ENCODE measurements at regions not wholly inside any gene's neighbourhood (a gene's known extent, or its start where the extent isn't known, plus 50 kb on each side); places are given as distances from the start of the nearest gene placed in this dataset.
"Not testable (repeated sequence)": the region's sequence is repeated elsewhere in the genome, so short reads cannot be mapped to it uniquely, and the experiment has no call there.

GRCh38 chr13:50171590-50172282 is 156.5 kb downstream of the KCNRG start:
- H3K4me3 ChIP-seq (ENCODE audit: low read depth, low read length) = no peak overlapping the region
- no peak for DNase-seq (ENCODE audit: low read depth)
- TF ChIP-seq, protein P1, sequence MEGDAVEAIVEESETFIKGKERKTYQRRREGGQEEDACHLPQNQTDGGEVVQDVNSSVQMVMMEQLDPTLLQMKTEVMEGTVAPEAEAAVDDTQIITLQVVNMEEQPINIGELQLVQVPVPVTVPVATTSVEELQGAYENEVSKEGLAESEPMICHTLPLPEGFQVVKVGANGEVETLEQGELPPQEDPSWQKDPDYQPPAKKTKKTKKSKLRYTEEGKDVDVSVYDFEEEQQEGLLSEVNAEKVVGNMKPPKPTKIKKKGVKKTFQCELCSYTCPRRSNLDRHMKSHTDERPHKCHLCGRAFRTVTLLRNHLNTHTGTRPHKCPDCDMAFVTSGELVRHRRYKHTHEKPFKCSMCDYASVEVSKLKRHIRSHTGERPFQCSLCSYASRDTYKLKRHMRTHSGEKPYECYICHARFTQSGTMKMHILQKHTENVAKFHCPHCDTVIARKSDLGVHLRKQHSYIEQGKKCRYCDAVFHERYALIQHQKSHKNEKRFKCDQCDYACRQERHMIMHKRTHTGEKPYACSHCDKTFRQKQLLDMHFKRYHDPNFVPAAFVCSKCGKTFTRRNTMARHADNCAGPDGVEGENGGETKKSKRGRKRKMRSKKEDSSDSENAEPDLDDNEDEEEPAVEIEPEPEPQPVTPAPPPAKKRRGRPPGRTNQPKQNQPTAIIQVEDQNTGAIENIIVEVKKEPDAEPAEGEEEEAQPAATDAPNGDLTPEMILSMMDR (IDR thresholded peaks at IDR 0.05; ENCODE audit: low read depth, low read length, missing control alignments) = no peak

DNA sequence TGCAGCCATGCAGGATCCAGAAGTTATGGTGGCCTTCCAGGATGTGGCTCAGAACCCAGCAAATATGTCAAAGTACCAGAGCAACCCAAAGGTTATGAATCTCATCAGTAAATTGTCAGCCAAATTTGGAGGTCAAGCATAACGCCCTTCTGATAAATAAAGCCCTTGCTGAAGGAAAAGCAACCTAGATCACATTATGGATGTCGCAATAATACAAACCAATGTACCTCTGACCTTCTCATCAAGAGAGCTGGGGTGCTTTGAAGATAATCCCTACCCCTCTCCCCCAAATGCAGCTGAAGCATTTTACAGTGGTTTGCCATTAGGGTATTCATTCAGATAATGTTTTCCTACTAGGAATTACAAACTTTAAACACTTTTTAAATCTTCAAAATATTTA is 157.8 kb downstream of the KCNRG start:
- H3K4me3 ChIP-seq (ENCODE audit: low read depth, low read length); DNase-seq (ENCODE audit: low read depth): not testable (repeated sequence)

DNA sequence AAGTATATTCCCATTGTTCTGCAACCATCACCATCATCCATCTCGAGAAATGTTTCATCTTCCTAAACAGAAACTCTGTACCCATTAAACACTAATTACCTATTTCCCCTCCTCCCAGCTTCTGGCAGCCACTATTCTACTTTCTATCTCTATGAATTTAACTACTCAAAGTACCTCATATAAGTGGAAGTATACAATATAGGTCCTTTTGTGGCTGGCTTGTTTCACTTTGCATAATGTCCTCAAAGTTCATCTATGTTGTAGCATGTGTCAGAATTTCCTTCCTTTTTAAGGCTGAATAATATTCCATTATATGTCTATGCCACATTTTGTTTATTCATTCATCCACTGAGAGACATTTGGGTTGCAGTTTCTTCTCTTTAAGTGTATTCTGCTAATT is 159.4 kb downstream of the KCNRG start:
- no peak overlapping the region for H3K4me3 ChIP-seq (ENCODE audit: low read depth, low read length)
- TF ChIP-seq, protein P1 (IDR thresholded peaks at IDR 0.05; ENCODE audit: low read depth, low read length, missing control alignments) = no peak

DNA sequence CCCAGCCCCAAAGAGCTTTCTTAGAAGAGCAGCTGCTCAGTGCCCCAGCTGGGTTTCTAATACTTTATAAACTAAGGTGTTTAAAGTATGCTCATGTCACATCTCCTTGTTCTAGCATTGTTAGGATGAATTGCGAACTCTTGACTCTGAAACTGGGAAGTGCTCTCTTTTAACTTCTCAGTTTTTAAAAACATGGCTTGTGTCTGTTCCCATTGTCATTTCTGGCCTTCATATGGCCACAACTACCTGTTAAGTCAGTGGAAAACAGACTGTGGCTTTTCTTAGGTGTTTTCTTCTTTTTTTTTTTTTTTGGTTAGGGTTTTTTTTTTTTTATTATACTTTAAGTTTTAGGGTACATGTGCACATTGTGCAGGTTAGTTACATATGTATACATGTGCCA is 164.7 kb downstream of the KCNRG start:
- TF ChIP-seq, protein P1 (IDR thresholded peaks at IDR 0.05; ENCODE audit: low read depth, low read length, missing control alignments) = no peak

More for the DNA sequence above, 159.4 kb downstream of the KCNRG start:
- DNase-seq (ENCODE audit: low read depth) = no peak

GRCh38 chr13:50185769-50186763 is 170.8 kb downstream of the KCNRG start:
- H3K4me3 ChIP-seq (ENCODE audit: low read depth, low read length); DNase-seq (ENCODE audit: low read depth): not testable (repeated sequence)

More for the DNA sequence above, 164.7 kb downstream of the KCNRG start:
- DNase-seq (ENCODE audit: low read depth) = no peak
- no peak overlapping the region for H3K4me3 ChIP-seq (ENCODE audit: low read depth, low read length)

DNA sequence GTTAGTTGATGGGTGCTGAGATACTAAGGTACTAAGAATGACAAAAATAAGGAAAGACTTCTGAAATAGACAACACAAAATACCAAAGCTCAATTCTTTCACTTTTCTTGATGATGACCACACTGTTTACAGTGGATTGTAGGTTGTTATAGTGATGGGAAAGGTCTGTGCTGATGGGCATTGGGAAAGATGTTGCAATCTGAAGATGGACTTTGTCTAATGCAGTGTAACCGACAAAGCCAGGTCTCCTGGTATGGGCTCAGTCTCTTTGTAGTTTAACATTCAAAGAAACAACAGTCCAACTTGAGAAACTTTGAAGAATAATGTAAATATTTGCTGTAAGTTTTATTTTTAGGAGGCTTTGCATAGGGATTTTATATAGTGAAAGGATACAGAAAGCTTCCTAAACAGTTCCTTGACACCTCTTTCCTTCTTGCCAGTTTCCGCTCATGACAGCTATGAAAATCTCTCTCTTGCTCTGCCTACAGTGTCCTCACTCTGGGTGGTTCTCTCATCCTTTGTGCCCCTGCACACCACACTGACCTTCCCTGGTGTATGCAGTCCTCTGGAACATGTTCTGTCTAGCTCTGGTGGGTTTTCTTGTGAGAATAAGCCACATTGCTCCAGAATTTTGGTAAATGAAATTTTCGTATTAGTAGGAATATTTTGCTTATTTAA is 172.2 kb downstream of the KCNRG start:
- TF ChIP-seq, protein P1 (IDR thresholded peaks at IDR 0.05; ENCODE audit: low read depth, low read length, missing control alignments) = no peak
- no peak overlapping the region for H3K4me3 ChIP-seq (ENCODE audit: low read depth, low read length)
- DNase-seq (ENCODE audit: low read depth) = no peak

DNA sequence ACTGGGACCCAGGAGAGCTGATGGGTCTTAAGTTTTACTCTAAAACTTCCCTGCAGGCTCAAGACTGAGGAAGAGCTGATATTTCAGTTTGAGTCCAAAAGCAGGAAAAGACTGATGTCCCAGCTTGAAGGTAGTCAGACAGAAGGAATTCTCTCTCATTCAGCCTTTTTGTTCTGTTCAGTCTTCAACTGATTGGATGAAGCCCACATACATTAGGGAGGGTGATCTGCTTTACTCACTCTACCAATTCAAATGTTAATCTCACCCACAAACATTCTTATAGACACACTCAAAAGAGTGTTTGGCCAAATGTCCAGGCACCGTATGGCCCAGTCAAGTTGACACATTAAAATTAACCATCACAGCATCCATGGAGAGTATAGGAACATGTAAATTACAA is 173.5 kb downstream of the KCNRG start:
- TF ChIP-seq, protein P1 (IDR thresholded peaks at IDR 0.05; ENCODE audit: low read depth, low read length, missing control alignments) = no peak
- H3K4me3 ChIP-seq (ENCODE audit: low read depth, low read length) = no peak overlapping the region
- DNase-seq (ENCODE audit: low read depth) = no peak

All from GM12864 (cell line).